HG03135 (cell line): ENCODE measurements at regions not wholly inside any gene's neighbourhood (a gene's known extent, or its start where the extent isn't known, plus 50 kb on each side); places are given as distances from the start of the nearest gene placed in this dataset.

Source experiments
- ATAC-seq: cut with Tn5 transposase; IDR thresholded peaks from one replicate; pipeline ENCODE4 v1.9.1; 2021; ENCODE audit warnings: mild to moderate bottlenecking, moderate library complexity; ENCODE audit not compliant: unreplicated experiment

- ATAC-seq, result no peak
Observed at GRCh38 chr10:36129051-36129450, 487.0 kb upstream of the FZD8 start.

GRCh38 chr10:36126076-36126475, 484.0 kb upstream of the FZD8 start:
- ATAC-seq, result no peak

GRCh38 chr10:36119455-36119854, 477.4 kb upstream of the FZD8 start:
- ATAC-seq, result no peak

GRCh38 chr10:36118314-36118713, 476.2 kb upstream of the FZD8 start:
- no peak for ATAC-seq

GRCh38 chr10:36117890-36118289, 475.8 kb upstream of the FZD8 start:
- ATAC-seq, result no peak

GRCh38 chr10:36117231-36117630, 475.1 kb upstream of the FZD8 start:
- ATAC-seq, result no peak

- no peak for ATAC-seq
Observed at GRCh38 chr10:36116731-36117130, 474.6 kb upstream of the FZD8 start.

- no peak for ATAC-seq
Observed at GRCh38 chr10:36116040-36116439, 473.9 kb upstream of the FZD8 start.

- no peak for ATAC-seq
Observed at GRCh38 chr10:36115364-36115763, 473.3 kb upstream of the FZD8 start.

GRCh38 chr10:36114913-36115312, 472.8 kb upstream of the FZD8 start:
- ATAC-seq, result no peak

- no peak for ATAC-seq
Observed at GRCh38 chr10:36114141-36114540, 472.0 kb upstream of the FZD8 start.

GRCh38 chr10:36111676-36112075, 469.6 kb upstream of the FZD8 start:
- ATAC-seq, result no peak

GRCh38 chr10:36110097-36110496, 468.0 kb upstream of the FZD8 start:
- no peak for ATAC-seq

GRCh38 chr10:36109399-36110023, 467.4 kb upstream of the FZD8 start:
- no peak for ATAC-seq

- ATAC-seq, result no peak
Observed at GRCh38 chr10:36097696-36098095, 455.6 kb upstream of the FZD8 start.

GRCh38 chr10:36096576-36096975, 454.5 kb upstream of the FZD8 start:
- no peak for ATAC-seq

GRCh38 chr10:36094096-36094495, 452.0 kb upstream of the FZD8 start:
- ATAC-seq, result no peak

GRCh38 chr10:36092116-36092515, 450.0 kb upstream of the FZD8 start:
- no peak for ATAC-seq

- no peak for ATAC-seq
Observed at GRCh38 chr10:36091007-36091406, 448.9 kb upstream of the FZD8 start.

GRCh38 chr10:36089790-36090440, 447.8 kb upstream of the FZD8 start:
- no peak for ATAC-seq

GRCh38 chr10:36087006-36088005, 445.2 kb upstream of the FZD8 start:
- ATAC-seq, result no peak

- ATAC-seq, result no peak
Observed at GRCh38 chr10:36075196-36075595, 433.1 kb upstream of the FZD8 start.
